GM10266 (cell line): ENCODE measurements at regions not wholly inside any gene's neighbourhood (a gene's known extent, or its start where the extent isn't known, plus 50 kb on each side); places are given as distances from the start of the nearest gene placed in this dataset.
"Not testable (repeated sequence)": the region's sequence is repeated elsewhere in the genome, so short reads cannot be mapped to it uniquely, and the experiment has no call there.

ENCODE experiments used
- DNase-seq: peaks from one replicate; pipeline ENCODE4 v3.0.0; 2012; ENCODE audit errors: extremely low spot score
- CTCF ChIP-seq: IDR thresholded peaks from 2 replicates; pipeline ENCODE4 v1.5.1; 2012; ENCODE audit warnings: mild to moderate bottlenecking, low read depth; ENCODE audit not compliant: control insufficient read depth, insufficient read depth; ENCODE audit errors: missing control alignments

- no peak for TF ChIP-seq CTCF
- DNase-seq = no peak
Measured at GRCh38 chr14:104479901-104480300, 99.7 kb upstream of the C14orf180 start.

- no peak for DNase-seq
- TF ChIP-seq CTCF = no peak
Measured at GRCh38 chr14:104481323-104481722, 98.2 kb upstream of the C14orf180 start.

- not testable (repeated sequence) for DNase-seq
Measured at GRCh38 chr14:104482017-104482416, 97.5 kb upstream of the C14orf180 start.

GRCh38 chr14:104486222-104486923, 93.2 kb upstream of the C14orf180 start:
- TF ChIP-seq CTCF = no peak
- no peak for DNase-seq

- no peak for TF ChIP-seq CTCF
- no peak for DNase-seq
Measured at GRCh38 chr14:104494483-104494882, 85.1 kb upstream of the C14orf180 start.

GRCh38 chr14:104496095-104496494, 83.5 kb upstream of the C14orf180 start:
- no peak for DNase-seq
- no peak for TF ChIP-seq CTCF

GRCh38 chr14:104499784-104500760, 79.5 kb upstream of the C14orf180 start:
- DNase-seq = no peak
- TF ChIP-seq CTCF = no peak
